Stimulated activated CD4-positive, alpha-beta T cell treated with anti-CD3 and anti-CD28 coated beads, Interleukin-12 subunit alpha, Interleukin-12 subunit beta, amount 100 ng/mL, for 48 hours (primary cell): ENCODE measurements at regions not wholly inside any gene's neighbourhood (a gene's known extent, or its start where the extent isn't known, plus 50 kb on each side); places are given as distances from the start of the nearest gene placed in this dataset.

ENCODE experiments used
- DNase-seq, 3 donors: peaks; one replicate each; pipeline ENCODE4 v3.0.0-alpha.2; 2020; ENCODE audit warnings: low read depth in 2 of 3, low spot score in 1 of 3

DNA sequence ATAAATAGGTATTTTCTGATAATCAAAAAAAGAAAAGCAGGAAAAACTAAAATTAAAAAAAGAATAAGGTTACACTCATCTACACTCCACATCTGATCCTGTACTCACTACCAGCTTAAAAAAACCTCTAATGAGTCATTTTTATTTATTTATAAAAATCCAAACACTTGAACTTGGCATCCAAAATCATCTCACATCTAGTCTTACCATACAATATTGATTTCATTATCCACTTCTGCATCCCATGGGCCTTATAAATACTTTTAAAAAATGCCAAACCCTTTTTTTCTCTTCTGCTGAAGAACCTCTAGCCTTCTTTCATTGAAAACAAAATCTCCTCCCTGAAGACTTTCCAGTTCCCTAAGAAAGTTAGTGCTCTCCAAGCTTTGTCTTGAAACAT lies 109.7 kb downstream of the TMTC3 start:
- no peak for DNase-seq

DNA sequence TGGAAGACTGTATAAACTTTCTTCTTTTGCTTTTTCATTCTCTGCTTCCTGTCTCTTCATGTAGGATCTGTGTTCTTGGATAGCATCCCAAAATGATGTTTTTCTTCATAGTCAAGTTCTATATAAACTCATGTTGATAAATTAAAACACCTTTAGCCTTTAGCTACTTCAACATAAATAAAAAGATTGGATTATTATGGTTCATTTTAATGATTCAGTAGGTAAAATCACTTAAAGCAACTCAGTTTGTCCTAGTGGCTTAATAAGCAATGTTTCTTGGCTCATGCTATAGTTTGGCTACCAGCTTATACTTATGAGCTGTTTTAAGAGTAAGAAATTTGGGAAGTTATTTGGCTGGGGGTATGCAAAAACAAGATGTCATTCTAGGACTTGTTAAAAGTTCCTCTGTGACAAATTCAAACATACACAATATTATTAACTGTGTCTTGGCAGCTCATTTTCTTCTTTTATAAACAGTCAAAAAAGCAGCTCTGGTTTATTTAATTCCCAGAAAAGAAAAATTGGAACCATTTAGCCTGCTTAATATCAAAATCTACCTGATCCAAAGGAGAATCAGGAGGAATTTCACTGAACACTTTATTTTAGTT lies 111.4 kb downstream of the TMTC3 start:
- DNase-seq = no peak

DNA sequence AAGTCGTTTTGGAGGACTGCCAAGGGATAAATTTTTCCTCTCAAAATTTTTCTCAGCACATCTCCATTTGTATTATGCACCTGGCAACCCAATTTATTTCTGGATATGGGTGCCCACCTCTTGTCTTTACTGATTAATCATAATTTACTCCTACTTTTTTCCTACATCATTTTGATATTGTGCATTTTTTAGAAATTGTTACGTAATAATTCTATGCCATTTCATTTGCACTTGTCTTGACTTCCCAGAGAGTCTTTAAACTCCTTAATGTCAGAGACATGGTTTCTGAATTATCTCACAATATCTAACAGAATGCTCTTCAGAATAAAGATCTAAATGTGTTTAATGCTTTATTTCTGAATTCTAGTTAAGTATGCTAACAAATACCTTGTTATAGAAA lies 113.1 kb downstream of the TMTC3 start:
- DNase-seq = no peak

DNA sequence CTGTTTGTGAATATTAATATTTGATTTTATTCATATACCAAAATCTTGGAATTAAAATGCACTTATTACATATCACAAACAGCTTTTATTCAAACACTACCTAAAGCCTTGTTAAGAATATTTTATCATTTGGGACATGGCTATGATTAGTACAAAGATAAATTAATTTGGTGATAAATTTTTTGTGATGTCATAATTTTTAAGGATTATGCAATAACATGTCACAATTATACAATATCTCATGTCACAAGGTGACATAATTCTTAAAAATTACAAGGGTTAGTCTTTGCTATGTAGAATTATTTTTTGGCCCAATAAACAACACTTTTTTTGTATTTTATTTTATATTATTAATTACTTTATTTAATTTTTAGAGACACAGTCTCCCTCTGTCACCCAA lies 113.7 kb downstream of the TMTC3 start:
- no peak for DNase-seq

DNA sequence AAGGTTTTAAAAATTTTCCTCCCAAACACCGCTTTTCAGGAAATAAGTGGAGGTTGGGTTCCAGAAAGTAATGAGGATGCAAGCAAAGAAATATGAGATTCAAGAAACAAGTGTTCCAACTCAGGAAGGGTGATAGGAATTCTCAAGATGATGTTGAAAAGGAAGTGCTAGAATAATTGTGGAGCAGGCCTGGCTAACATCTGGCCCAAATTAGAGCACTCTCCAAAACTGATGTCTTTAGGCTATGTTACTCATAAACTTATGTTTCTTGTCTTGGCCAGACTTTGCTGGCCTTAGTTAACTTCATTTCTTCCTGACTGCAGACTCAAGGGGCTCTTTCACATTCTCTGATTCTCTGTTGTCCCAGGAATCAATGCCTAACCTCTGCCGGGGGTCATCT lies 116.3 kb downstream of the TMTC3 start:
- DNase-seq = no peak

DNA sequence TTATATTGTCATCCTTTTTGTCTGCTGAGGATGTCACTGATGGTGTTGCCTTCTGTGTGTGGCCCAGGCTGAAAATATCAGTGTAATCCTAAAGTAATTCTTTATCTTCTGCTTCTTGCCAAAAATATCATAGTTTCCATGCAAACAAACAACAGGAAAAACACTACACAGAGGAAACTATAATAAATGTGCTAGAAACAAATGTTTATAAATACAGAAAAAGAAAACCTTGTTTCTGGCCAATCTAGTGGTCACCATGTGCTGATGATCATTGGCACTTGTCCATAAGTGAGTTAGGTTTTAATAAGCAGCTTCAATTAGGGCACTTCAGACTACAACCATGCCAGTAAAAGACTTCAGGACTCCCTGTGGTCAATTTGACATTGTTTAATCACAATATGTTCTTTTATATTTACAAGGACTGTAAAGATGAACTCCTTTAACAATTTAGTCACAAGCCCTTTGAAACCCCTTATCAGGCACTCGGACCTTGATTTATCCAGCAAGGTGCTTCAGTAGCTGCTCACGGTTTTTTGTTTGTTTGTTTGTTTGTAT lies 124.8 kb downstream of the TMTC3 start:
- DNase-seq = no peak

DNA sequence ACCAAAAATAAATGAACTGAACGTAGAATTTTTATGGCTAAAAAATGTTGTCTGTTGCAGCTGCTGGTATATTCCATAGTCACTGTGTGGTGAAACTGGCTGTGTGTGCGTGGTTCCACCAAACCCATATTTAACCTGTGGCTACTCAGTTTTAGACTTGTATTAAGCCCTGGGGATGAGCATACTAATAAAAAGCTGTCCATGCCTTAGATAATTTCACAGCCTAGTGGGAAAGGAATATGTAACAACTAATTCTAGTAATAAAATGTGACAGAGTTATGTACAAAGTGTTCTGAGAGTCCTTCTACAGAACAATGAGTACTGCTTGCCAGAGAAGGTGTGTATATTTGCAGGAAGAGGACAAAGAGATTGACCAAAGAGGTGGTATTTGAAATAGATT lies 125.5 kb downstream of the TMTC3 start:
- DNase-seq = no peak

DNA sequence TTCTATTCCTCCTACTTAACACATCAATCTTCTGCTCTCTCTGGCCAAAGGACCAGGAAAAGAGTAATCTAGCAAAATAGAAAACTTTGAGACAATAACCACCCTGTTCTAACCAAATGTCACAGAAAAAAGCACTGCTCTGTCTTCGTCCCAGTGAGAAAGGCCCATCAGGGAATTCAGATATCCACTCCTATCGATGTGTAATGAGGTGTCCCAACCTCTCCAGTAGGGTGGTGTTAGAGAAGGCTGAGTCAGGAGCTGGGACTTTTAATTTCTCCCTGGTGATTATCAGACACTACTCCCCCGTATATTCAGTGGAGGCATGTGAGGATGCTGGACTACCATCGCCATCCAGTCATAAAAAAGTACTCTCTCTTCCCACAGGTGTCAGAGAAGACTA lies 130.3 kb downstream of the TMTC3 start:
- no peak for DNase-seq

DNA sequence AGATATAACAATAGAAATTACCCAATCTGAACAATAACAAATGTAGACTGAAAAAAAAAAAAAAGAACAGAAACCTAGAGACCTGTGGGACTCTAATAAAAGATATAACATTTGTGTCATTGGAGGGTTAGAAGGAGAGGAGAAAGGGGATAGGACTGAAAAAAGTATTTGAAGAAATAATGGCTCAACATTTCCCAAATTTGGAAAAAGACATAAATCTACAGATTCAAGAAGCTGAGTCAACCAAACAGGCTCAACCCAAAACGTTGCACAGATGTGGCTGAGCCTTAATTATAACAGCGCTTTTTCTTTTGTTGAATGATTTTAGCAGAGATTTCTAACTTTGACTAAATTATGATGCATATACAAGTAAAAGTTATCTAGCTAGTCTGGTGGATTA lies 131.3 kb downstream of the TMTC3 start:
- DNase-seq = no peak

DNA sequence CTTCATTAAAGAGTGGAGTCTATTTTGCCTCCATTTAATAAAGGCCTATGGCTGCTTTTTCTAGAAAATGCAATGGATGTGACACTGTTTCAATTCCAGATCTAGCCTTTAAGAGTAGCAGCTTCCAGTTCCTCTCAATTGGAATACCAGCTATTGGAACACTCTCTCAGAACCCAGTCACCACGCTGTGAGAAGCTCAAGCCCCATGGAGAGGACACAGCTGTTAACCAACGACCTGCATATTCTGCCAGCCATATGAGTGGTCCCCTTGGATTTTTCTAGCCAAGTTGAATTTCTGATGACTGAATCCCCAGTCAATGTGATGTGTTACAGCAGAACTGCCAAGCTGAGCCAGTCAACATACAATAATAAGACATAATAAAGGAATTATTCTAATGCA lies 131.8 kb downstream of the TMTC3 start:
- no peak for DNase-seq

DNA sequence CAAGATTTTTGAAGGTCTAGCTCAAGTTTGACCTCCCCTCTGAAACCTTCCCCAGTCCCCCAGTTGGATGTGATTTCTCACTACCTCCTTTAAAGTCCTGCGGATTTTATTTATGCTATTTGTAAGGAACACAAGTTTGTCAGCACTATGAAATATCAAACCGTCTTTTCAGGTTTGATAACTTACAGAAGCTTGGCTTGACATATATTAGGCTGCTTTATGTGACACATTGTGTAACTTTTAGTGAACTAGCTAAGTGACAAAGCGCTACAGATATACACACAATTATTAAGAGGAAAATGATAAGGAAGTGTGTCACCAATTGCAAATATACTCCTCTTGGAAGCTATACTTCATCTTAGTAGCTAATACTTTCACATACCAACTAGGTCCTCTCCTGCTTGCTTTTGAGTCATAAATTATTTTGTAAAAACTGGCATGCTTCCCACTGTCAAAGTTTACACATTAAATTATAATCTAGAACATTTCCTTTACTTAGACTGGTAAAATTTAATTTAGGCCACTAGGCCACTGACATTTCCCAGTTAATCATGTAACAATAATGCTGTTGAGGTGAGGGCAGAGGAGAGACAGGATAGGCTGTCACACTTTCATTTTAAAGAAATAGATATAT lies 149.5 kb downstream of the TMTC3 start:
- DNase-seq = no peak

DNA sequence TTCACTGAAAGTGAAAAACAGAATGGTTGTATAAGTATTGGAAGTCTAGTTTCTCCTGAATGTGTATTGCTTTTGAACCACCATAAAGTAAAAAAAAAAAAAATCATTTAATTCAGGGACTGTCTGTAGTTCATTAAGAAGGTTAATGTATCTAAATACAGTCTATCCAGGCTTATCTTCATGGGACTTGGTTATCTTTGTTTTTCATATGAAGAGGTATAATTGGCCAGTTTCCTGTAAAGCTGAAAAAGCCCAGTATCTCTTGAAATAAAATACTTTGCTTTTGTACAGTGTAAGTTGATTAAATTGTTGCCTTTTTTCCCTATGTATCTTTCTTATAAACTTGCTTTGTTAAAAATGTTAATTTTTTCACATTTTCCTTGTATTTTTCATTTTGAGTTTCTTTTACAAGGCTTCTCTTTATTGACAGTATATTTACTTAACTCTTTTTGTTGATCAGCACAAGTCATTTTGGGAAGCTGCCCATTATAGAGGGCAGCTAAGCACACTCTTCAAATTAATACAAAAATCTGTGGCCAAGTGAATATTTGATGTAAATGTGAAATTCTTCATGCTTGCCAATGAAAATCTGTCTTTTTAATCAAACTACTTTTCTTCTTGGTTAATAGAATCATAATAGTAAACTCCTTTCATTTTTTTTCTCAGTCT lies 156.0 kb downstream of the TMTC3 start:
- no peak for DNase-seq

DNA sequence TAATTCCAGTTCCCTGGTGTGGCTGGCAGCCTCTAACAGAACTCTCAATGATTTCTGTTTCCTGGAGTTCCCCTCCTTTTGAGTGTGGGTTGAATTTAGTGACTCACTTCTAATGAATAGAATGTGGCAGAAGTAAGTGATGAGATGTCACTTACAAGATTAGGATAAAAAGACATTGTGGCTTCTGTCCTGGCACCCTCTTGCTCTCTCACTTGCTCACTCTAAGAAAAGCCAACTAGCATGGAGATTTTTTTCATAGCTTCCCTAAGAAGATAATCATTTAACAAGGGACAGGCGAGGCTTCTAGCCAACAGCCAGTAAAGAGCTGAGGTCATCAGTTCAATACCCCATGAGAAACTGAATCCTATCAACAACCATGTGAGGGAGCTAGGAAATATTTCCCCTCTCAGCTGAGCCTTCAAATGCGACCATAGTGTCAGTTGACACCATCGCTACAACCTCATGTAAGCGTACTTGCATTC lies 156.7 kb downstream of the TMTC3 start:
- peak; percentile 4 to 26 (median 14) for DNase-seq

DNA sequence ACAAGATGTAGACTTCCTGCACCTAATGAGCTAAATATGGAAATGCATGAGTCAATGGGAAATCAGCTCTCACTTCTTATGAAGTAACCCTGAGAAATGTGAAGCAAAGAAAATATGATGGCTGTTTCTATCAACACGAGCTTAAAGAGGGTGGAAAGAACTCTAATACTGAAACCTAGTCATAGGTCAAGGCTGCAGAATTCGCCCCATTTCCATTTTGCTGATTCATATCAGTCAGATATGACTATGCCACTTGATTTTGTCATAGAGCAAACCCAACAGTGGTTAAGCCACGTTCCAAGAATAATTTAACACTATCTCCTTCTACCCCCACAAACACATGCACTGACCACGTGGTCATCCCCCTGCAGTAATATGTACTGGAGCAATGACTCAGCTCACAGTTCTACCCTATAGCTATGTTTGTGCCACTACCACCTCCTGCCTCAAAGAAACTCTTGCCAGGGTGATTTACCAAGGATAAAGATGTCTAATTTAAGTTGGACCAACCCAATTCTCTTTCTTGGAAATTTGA lies 157.5 kb downstream of the TMTC3 start:
- DNase-seq = peak; percentile 28 to 44 (median 28)

DNA sequence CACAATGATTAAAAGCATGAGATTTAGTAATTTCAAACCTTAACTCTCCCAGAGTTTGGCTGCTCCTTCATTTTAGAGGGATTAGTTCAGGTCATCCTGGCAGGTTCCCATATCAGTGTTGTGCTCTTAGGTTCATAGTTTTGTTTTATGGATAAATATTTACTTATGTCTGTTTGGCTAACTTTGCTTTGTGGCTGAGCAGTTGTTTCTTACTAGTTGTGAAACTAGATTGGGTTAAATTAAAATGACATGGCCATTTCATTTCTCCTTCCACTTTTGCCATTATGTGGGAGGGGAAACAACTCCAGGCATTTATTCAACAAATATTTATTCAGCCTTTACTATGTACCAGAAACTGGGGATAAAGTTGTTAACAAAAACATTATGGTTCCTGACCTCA lies 158.8 kb downstream of the TMTC3 start:
- DNase-seq = no peak

DNA sequence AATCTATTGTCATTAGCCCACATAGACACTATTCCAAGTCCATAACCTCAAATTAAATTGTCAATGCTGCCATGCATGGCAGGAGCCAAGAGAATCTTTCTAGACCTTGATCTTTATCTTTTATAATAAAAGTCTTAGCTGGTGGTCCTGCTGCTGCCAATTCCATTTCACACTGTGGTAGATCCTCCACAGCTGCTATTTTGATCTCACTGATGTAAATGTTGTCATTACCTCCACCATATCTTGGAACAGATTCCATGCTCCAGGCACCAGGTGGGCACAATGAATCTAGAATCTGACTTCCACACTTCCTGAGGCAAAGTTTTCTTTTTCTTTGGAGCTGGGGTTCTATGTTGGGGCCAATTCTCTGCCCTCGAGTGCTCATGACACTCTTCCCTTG lies 161.2 kb downstream of the TMTC3 start:
- DNase-seq = no peak

DNA sequence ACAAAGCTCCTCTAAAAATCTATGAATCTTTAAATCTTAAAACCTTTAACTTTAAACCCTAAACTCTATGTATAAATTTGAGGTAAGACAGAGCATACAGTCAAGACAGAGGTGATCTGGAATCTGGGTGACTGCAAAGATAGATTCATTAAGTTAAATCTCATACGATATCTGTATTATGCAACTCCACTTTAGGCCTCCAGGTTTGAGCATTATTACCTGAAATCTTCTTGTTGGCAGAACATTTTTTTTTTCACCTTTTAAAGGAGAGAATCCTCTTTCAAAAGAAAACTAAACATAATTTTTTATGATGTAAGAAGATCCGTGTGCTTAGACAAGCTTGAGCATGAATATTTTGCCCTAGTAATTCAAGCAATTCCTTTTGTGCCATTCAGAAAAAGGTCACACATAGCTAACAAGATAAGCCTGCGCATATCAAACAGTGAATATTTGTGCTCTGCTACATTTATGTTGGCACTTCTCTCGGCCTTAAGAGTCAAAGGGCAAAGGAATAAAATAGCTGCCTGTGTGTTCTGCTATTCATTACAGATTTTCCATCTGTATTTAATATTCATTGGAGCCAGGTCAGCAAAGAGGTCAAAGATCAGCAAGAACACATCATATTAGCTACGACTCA lies 163.3 kb downstream of the TMTC3 start:
- no peak for DNase-seq

DNA sequence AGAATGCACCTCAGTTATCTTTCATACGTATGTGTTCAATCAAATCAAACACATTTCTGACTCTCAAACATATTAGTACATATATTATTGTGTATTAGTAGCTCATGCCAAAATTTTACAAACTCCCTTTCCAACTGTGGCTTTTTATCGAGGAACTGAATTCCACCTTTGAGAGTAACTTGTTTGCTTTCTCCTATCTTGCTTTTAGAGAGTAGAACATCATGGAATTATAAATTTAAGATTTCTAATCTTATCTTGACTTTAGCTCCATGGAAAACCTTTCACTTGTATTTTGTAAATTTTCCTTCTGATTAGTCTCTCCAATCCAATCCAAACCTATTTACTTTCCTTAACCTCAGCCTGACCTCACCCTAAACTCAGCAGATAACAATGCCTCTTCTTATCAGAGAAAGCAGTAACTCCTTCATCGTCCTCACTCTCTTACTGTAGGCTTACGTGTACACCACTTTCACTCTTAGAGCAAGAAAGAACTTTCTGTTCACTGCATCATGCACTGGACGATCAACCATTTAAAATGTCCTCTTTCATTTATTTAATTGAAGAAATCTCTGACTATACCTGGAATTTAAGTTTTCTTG lies 164.5 kb downstream of the TMTC3 start:
- DNase-seq = no peak

DNA sequence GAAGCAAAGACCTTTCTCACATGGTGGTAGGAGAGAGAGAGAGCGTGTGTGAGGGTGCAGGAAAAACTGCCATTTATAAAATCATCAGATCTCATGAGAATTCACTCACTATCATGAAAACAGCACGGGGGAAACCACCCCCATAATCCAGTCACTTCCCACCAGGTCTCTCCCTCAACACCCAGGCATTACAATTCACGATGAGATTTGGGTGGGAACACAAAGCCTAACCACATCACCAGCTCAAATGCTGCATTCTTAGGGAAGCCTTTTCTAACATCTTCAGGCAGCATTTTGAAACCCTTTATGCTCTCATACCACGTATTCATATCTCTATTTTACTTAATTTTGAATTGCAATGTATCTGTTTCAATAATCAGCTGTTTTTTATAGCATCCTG lies 165.9 kb downstream of the TMTC3 start:
- DNase-seq = no peak

DNA sequence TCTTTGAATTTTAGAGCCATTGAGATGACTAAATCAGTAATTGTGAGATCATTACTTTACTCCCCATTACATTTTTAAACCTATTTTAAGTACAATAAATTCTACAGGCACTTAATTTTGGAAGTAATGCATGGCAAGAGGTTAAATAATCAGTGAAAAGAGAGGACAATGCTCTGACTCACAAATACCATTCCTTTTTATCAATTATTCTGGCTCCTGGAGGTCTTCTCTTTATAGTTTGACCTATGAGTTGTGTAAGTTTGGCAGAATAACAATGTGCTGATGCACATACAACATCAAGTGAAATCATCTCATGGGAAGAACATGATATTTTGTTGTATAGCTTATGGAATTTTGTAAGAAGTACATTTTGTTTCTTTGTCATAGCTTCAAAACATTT lies 166.7 kb downstream of the TMTC3 start:
- DNase-seq = no peak

DNA sequence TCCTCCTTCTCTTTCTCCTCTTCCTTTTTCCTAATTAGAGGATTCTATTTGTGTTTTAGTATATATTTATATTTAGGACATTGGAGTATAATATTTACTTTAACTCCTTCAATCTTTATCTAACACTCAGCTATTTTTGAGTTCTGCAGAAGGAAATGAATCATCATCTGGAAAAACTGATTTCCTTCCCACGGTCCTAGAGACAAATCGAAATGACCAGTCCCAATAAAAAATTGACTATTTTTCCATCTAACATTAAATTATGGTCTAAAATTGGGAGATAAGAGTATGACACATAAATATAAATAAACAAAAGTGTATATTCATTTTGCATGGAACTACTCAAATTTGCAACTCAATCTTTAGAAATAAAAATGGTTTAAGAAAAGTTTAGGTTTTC lies 167.4 kb downstream of the TMTC3 start:
- no peak for DNase-seq
